Fibroblast of villous mesenchyme (primary cell): ENCODE measurements at regions not wholly inside any gene's neighbourhood (a gene's known extent, or its start where the extent isn't known, plus 50 kb on each side); places are given as distances from the start of the nearest gene placed in this dataset.

Experiments
- DNase-seq: peaks from one replicate; pipeline ENCODE4 v3.0.0-alpha.2; 2010; ENCODE audit warnings: low read depth
- H3K4me3 ChIP-seq: 2 replicates; pipeline ENCODE4 v1.5.1; 2011; ENCODE audit warnings: low read depth, mild to moderate bottlenecking, low read length
- CTCF ChIP-seq: IDR thresholded peaks from 2 replicates; pipeline ENCODE4 v1.5.1; 2012; ENCODE audit warnings: low read depth, mild to moderate bottlenecking, low read length; ENCODE audit not compliant: insufficient read depth

- DNase-seq = no peak
- TF ChIP-seq CTCF = no peak
- no peak overlapping the region for H3K4me3 ChIP-seq
These were observed 235.2 kb downstream of the TDRD15 start for GRCh38 chr2:21358976-21359375.

- no peak for DNase-seq
- no peak overlapping the region for H3K4me3 ChIP-seq
- no peak for TF ChIP-seq CTCF
These were observed 237.6 kb downstream of the TDRD15 start for GRCh38 chr2:21361384-21361783.

GRCh38 chr2:21361957-21362486 is 238.3 kb downstream of the TDRD15 start:
- DNase-seq = no peak
- H3K4me3 ChIP-seq = no peak overlapping the region
- TF ChIP-seq CTCF = no peak

- DNase-seq = no peak
- no peak overlapping the region for H3K4me3 ChIP-seq
- TF ChIP-seq CTCF = no peak
These were observed 239.6 kb downstream of the TDRD15 start for GRCh38 chr2:21363364-21363763.

- TF ChIP-seq CTCF = no peak
- H3K4me3 ChIP-seq = no peak overlapping the region
- no peak for DNase-seq
These were observed 243.7 kb downstream of the TDRD15 start for GRCh38 chr2:21367421-21367820.

- no peak for TF ChIP-seq CTCF
- H3K4me3 ChIP-seq = no peak overlapping the region
- no peak for DNase-seq
These were observed 246.0 kb downstream of the TDRD15 start for GRCh38 chr2:21369787-21370186.

GRCh38 chr2:21371499-21372003 is 247.8 kb downstream of the TDRD15 start:
- H3K4me3 ChIP-seq = no peak overlapping the region
- no peak for DNase-seq
- no peak for TF ChIP-seq CTCF
